Subcutaneous abdominal adipose tissue (tissue), 5 donors: ENCODE measurements at regions not wholly inside any gene's neighbourhood (a gene's known extent, or its start where the extent isn't known, plus 50 kb on each side); places are given as distances from the start of the nearest gene placed in this dataset.

Experiments used
- H3K27ac ChIP-seq: one replicate; pipeline ENCODE4 v1.7.0; 2013; ENCODE audit warnings: low read depth, mild to moderate bottlenecking, inconsistent platforms, low read length, moderate library complexity
- H3K27me3 ChIP-seq, 5 donors: one replicate each; pipeline ENCODE4 v1.7.0; 2013; ENCODE audit warnings: low read length in 5 of 5, inconsistent platforms in 1 of 5; ENCODE audit not compliant: control insufficient read depth in 5 of 5, insufficient read depth in 4 of 5
- H3K36me3 ChIP-seq, 5 donors: one replicate each; pipeline ENCODE4 v1.7.0; 2013; ENCODE audit warnings: low read length in 5 of 5; ENCODE audit not compliant: control insufficient read depth in 5 of 5, insufficient read depth in 5 of 5
- H3K4me1 ChIP-seq, 5 donors: one replicate each; pipeline ENCODE4 v1.7.0; 2013; ENCODE audit warnings: low read length in 5 of 5, mild to moderate bottlenecking in 3 of 5, moderate library complexity in 1 of 5; ENCODE audit not compliant: control insufficient read depth in 5 of 5, insufficient read depth in 5 of 5
- H3K4me3 ChIP-seq, 5 donors: one replicate each; pipeline ENCODE4 v1.7.0; 2013; ENCODE audit warnings: low read length in 5 of 5, low read depth in 1 of 5
- H3K9ac ChIP-seq, 5 donors: one replicate each; pipeline ENCODE4 v1.7.0; 2013; ENCODE audit warnings: low read length in 5 of 5, mild to moderate bottlenecking in 4 of 5, moderate library complexity in 3 of 5
- H3K9me3 ChIP-seq, 5 donors: one replicate each; pipeline ENCODE4 v1.7.0; 2013; ENCODE audit warnings: low read length in 5 of 5; ENCODE audit not compliant: control insufficient read depth in 5 of 5
- donor health status: healthy.
- donor health status: healthy.
- donor health status: healthy.
- donor health status: healthy.
- donor health status: healthy.

GRCh38 chr1:10866321-10867093 lies 70.1 kb upstream of the CASZ1 start:
- no peak overlapping the region for H3K27ac ChIP-seq
- H3K27me3 ChIP-seq, result peaks cover 44 to 79% (median 47%) of the 10 kb centered on the region in 5 donors
- H3K9me3 ChIP-seq, result no peaks in the 10 kb centered on the region
- no peaks in the 10 kb centered on the region for H3K36me3 ChIP-seq
- H3K4me1 ChIP-seq, result peaks cover 0 to 13% (median 8%) of the 10 kb centered on the region in 5 donors
- H3K9ac ChIP-seq, result no peak overlapping the region
- peak overlapping the region in 1 of 5 donors; percentile 37 for H3K4me3 ChIP-seq

GRCh38 chr1:10867138-10867721 lies 70.8 kb upstream of the CASZ1 start:
- Histone ChIP-seq H3K27ac (no peak overlapping the region), H3K4me1 (peaks cover 0 to 13% (median 8%) of the 10 kb centered on the region in 5 donors), H3K36me3 (no peaks in the 10 kb centered on the region), H3K27me3 (peaks cover 39 to 75% (median 47%) of the 10 kb centered on the region in 5 donors), H3K9me3 (no peaks in the 10 kb centered on the region), H3K4me3 (peak overlapping the region in 2 of 5 donors; percentile 24 to 38), H3K9ac (no peak overlapping the region)

GRCh38 chr1:10867914-10868598 lies 71.6 kb upstream of the CASZ1 start:
- no peak overlapping the region for H3K27ac ChIP-seq
- no peak overlapping the region for H3K4me3 ChIP-seq
- no peaks in the 10 kb centered on the region for H3K36me3 ChIP-seq
- H3K9me3 ChIP-seq, result no peaks in the 10 kb centered on the region
- H3K9ac ChIP-seq, result no peak overlapping the region
- H3K4me1 ChIP-seq, result peaks cover 0 to 13% (median 8%) of the 10 kb centered on the region in 5 donors
- peaks cover 35 to 77% (median 47%) of the 10 kb centered on the region in 5 donors for H3K27me3 ChIP-seq

GRCh38 chr1:10868599-10868965 lies 72.1 kb upstream of the CASZ1 start:
- Histone ChIP-seq H3K4me1 (peaks cover 0 to 13% (median 8%) of the 10 kb centered on the region in 5 donors), H3K4me3 (no peak overlapping the region), H3K9ac (no peak overlapping the region), H3K27me3 (peaks cover 33 to 77% (median 42%) of the 10 kb centered on the region in 5 donors), H3K36me3 (no peaks in the 10 kb centered on the region), H3K9me3 (no peaks in the 10 kb centered on the region), H3K27ac (no peak overlapping the region)

- H3K27me3 ChIP-seq, result peaks cover 29 to 68% (median 39%) of the 10 kb centered on the region in 5 donors
Measured at GRCh38 chr1:10869933-10870332, 73.5 kb upstream of the CASZ1 start.

GRCh38 chr1:10870493-10871096 lies 74.1 kb upstream of the CASZ1 start:
- Histone ChIP-seq H3K27ac (no peak overlapping the region), H3K9me3 (no peaks in the 10 kb centered on the region), H3K36me3 (no peaks in the 10 kb centered on the region), H3K4me3 (no peak overlapping the region), H3K4me1 (peaks cover 0 to 13% (median 8%) of the 10 kb centered on the region in 5 donors), H3K27me3 (peaks cover 28 to 61% (median 38%) of the 10 kb centered on the region in 5 donors), H3K9ac (no peak overlapping the region)

More at GRCh38 chr1:10869933-10870332, 73.5 kb upstream of the CASZ1 start:
- H3K4me3 ChIP-seq, result no peak overlapping the region
- H3K4me1 ChIP-seq, result peaks cover 0 to 13% (median 8%) of the 10 kb centered on the region in 5 donors
- H3K9ac ChIP-seq, result no peak overlapping the region
- H3K27ac ChIP-seq, result no peak overlapping the region
- no peaks in the 10 kb centered on the region for H3K36me3 ChIP-seq
- H3K9me3 ChIP-seq, result no peaks in the 10 kb centered on the region

- Histone ChIP-seq H3K27me3 (peaks cover 17 to 42% (median 24%) of the 10 kb centered on the region in 5 donors), H3K4me1 (no peaks in the 10 kb centered on the region), H3K9me3 (no peaks in the 10 kb centered on the region), H3K27ac (no peak overlapping the region), H3K4me3 (no peak overlapping the region), H3K36me3 (no peaks in the 10 kb centered on the region), H3K9ac (no peak overlapping the region)
Measured at GRCh38 chr1:10873189-10873588, 76.7 kb upstream of the CASZ1 start.

- H3K27me3 ChIP-seq, result peaks cover 7 to 31% (median 14%) of the 10 kb centered on the region in 5 donors
- H3K4me1 ChIP-seq, result no peaks in the 10 kb centered on the region
- no peaks in the 10 kb centered on the region for H3K9me3 ChIP-seq
- no peaks in the 10 kb centered on the region for H3K36me3 ChIP-seq
- H3K27ac ChIP-seq, result no peak overlapping the region
- H3K9ac ChIP-seq, result no peak overlapping the region
- H3K4me3 ChIP-seq, result no peak overlapping the region
Measured at GRCh38 chr1:10874351-10874750, 77.9 kb upstream of the CASZ1 start.

- Histone ChIP-seq H3K9me3 (no peaks in the 10 kb centered on the region), H3K36me3 (no peaks in the 10 kb centered on the region), H3K27me3 (peaks cover 5 to 16% (median 10%) of the 10 kb centered on the region in 5 donors), H3K4me1 (no peaks in the 10 kb centered on the region), H3K9ac (no peak overlapping the region), H3K27ac (no peak overlapping the region), H3K4me3 (no peak overlapping the region)
Measured at GRCh38 chr1:10877894-10878293, 81.4 kb upstream of the CASZ1 start.
